Chondrocyte (in vitro differentiated cells): ENCODE measurements at regions not wholly inside any gene's neighbourhood (a gene's known extent, or its start where the extent isn't known, plus 50 kb on each side); places are given as distances from the start of the nearest gene placed in this dataset.

Source experiments
- DNase-seq: peaks from one replicate; pipeline ENCODE4 v3.0.0; 2021; ENCODE audit warnings: mixed read lengths, low spot score
- H3K27ac Mint-ChIP-seq: one replicate; pipeline ENCODE4 v1.8.0; 2021; ENCODE audit warnings: mild to moderate bottlenecking, moderate library complexity, mixed read lengths; ENCODE audit not compliant: unreplicated experiment
- H3K27me3 Mint-ChIP-seq: 2 replicates; pipeline ENCODE4 v1.8.0; 2021; ENCODE audit warnings: low read depth, mixed read lengths
- H3K36me3 Mint-ChIP-seq: 2 replicates; pipeline ENCODE4 v1.8.0; 2021; ENCODE audit warnings: low read depth, mixed read lengths
- H3K4me1 Mint-ChIP-seq: 2 replicates; pipeline ENCODE4 v1.8.0; 2021; ENCODE audit warnings: low read depth, mild to moderate bottlenecking, mixed read lengths
- H3K4me3 Mint-ChIP-seq: one replicate; pipeline ENCODE4 v1.8.0; 2021; ENCODE audit warnings: mild to moderate bottlenecking, moderate library complexity, mixed read lengths; ENCODE audit not compliant: unreplicated experiment
- H3K9me3 Mint-ChIP-seq: 2 replicates; pipeline ENCODE4 v1.8.0; 2021; ENCODE audit warnings: low read depth, mixed read lengths
- CTCF ChIP-seq: fragments of 200-600 bp; sonication (generic); IDR thresholded peaks from 2 replicates; pipeline ENCODE4 v1.5.0; 2021; ENCODE audit warnings: antibody characterized with exemption, mild to moderate bottlenecking, moderate library complexity

DNA sequence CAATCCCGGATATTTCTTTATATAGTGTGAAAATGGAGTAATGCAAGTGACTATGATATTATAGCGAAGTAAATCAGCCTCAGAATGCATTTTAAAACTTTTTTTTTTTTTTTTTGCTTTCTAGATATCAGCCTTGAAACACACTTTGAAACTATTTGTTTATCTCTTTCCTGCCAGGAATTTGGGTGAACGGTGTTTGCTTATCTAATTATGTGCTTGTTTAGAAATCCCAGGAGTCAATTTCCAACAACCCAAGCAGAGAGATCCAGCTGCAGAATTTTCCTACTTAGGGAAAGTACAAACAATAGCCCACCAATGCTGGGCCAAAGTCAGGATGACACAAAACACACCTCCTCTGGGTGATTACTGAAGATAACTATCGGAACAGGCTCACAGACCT, 958.8 kb downstream of the PCDH18 start:
- no peaks in the 10 kb centered on the region for H3K9me3 Mint-ChIP-seq
- H3K27me3 Mint-ChIP-seq: peaks cover 1% of the 10 kb centered on the region
- TF ChIP-seq CTCF: no peak
- no peak overlapping the region for H3K4me3 Mint-ChIP-seq
- H3K27ac Mint-ChIP-seq: no peak overlapping the region
- H3K36me3 Mint-ChIP-seq: no peaks in the 10 kb centered on the region
- H3K4me1 Mint-ChIP-seq: no peaks in the 10 kb centered on the region
- DNase-seq: no peak

GRCh38 chr4:136571315-136571714, 961.0 kb downstream of the PCDH18 start:
- TF ChIP-seq CTCF: no peak
- no peaks in the 10 kb centered on the region for H3K9me3 Mint-ChIP-seq
- H3K4me3 Mint-ChIP-seq: no peak overlapping the region
- H3K4me1 Mint-ChIP-seq: no peaks in the 10 kb centered on the region
- H3K36me3 Mint-ChIP-seq: no peaks in the 10 kb centered on the region
- H3K27me3 Mint-ChIP-seq: no peaks in the 10 kb centered on the region
- H3K27ac Mint-ChIP-seq: no peak overlapping the region
- DNase-seq: no peak

DNA sequence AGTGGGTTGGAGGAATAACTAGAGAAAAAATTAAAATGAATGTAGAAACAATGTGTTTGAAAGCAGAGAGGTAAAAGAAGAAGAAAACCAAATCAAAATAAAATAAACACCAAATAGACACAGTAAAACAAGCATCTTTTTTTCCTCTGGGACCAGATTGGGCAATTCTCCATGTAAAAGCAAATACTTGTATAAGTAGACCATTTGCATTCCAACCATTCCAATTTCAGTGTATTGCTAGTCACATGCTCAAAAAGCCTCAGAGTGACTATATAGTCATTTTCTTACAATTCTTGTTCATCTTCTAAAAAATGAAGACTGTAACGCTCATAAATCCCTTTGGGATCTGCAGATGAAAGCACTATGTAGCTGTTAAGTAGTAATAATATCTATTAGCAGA, 969.5 kb downstream of the PCDH18 start:
- Mint-ChIP-seq H3K36me3 (no peaks in the 10 kb centered on the region), H3K4me3 (no peak overlapping the region), H3K27ac (no peak overlapping the region), H3K27me3 (no peaks in the 10 kb centered on the region), H3K4me1 (peaks cover 13% of the 10 kb centered on the region), H3K9me3 (no peaks in the 10 kb centered on the region)
- no peak for TF ChIP-seq CTCF
- no peak for DNase-seq

- no peak overlapping the region for H3K27ac Mint-ChIP-seq
- no peaks in the 10 kb centered on the region for H3K27me3 Mint-ChIP-seq
- H3K36me3 Mint-ChIP-seq: no peaks in the 10 kb centered on the region
- no peak overlapping the region for H3K4me3 Mint-ChIP-seq
- DNase-seq: no peak
- H3K9me3 Mint-ChIP-seq: no peaks in the 10 kb centered on the region
- no peak for TF ChIP-seq CTCF
- H3K4me1 Mint-ChIP-seq: peaks cover 13% of the 10 kb centered on the region
Measured at GRCh38 chr4:136558940-136559494, 973.3 kb downstream of the PCDH18 start.

- H3K4me1 Mint-ChIP-seq: peaks cover 5% of the 10 kb centered on the region
- TF ChIP-seq CTCF: no peak
- no peaks in the 10 kb centered on the region for H3K27me3 Mint-ChIP-seq
- H3K27ac Mint-ChIP-seq: no peak overlapping the region
- no peak overlapping the region for H3K4me3 Mint-ChIP-seq
- H3K36me3 Mint-ChIP-seq: no peaks in the 10 kb centered on the region
- DNase-seq: no peak
- no peaks in the 10 kb centered on the region for H3K9me3 Mint-ChIP-seq
Measured at GRCh38 chr4:136557396-136557795, 974.9 kb downstream of the PCDH18 start.
